GM12878 (cell line): ENCODE measurements at regions not wholly inside any gene's neighbourhood (a gene's known extent, or its start where the extent isn't known, plus 50 kb on each side); places are given as distances from the start of the nearest gene placed in this dataset.

ENCODE experiments used
- ATF2 ChIP-seq: IDR thresholded peaks from 2 replicates; pipeline ENCODE4 v1.6.1; 2012; ENCODE audit warnings: low read length, inconsistent platforms
- CHD2 ChIP-seq: IDR thresholded peaks from 2 replicates; pipeline ENCODE4 v1.6.1; 2011; ENCODE audit warnings: low read depth, low read length, improper control_type of control experiment, borderline replicate concordance
- CTCF ChIP-seq, 3 experiments: IDR thresholded peaks in 2 of 3; conservative IDR thresholded peaks in 1 of 3; 2 replicates each; pipeline ENCODE4 v1.5.1; 2011; ENCODE audit warnings: low read depth in 3 of 3, low read length in 3 of 3, mild to moderate bottlenecking in 3 of 3, control low read depth in 2 of 3, moderate library complexity in 2 of 3, inconsistent platforms in 1 of 3, mixed read lengths in 1 of 3; ENCODE audit not compliant: control insufficient read depth in 2 of 3, insufficient read depth in 1 of 3; ENCODE audit errors: extremely low read depth in 1 of 3
- JUNB ChIP-seq: IDR thresholded peaks from 2 replicates; pipeline ENCODE4 v1.6.1; 2016; ENCODE audit warnings: antibody characterized with exemption, mild to moderate bottlenecking
- MLLT1 ChIP-seq: fragments of 450-650 bp; IDR thresholded peaks from 2 replicates; pipeline ENCODE4 v1.6.1; 2016; ENCODE audit warnings: mild to moderate bottlenecking
- MTA3 ChIP-seq: IDR thresholded peaks from 2 replicates; pipeline ENCODE4 v1.6.1; 2012; ENCODE audit warnings: low read length, inconsistent platforms, borderline replicate concordance
- MYC ChIP-seq: IDR thresholded peaks from 2 replicates; pipeline ENCODE4 v1.6.1; 2011; ENCODE audit warnings: mild to moderate bottlenecking, low read length, moderate library complexity, inconsistent platforms; ENCODE audit not compliant: insufficient read depth, insufficient replicate concordance, insufficient read length, severe bottlenecking
- POLR2A ChIP-seq: IDR thresholded peaks from 2 replicates; pipeline ENCODE4 v1.6.1; 2011; ENCODE audit warnings: low read depth, mild to moderate bottlenecking, low read length
- REST ChIP-seq: IDR thresholded peaks from 2 replicates; pipeline ENCODE4 v1.6.1; 2012; ENCODE audit warnings: mild to moderate bottlenecking, low read depth, low read length
- TCF12 ChIP-seq: IDR thresholded peaks from 2 replicates; pipeline ENCODE4 v1.6.1; 2011; ENCODE audit warnings: low read depth, mild to moderate bottlenecking, low read length
- YY1 ChIP-seq: IDR thresholded peaks from 2 replicates; pipeline ENCODE4 v1.6.1; 2011; ENCODE audit warnings: low read depth, mild to moderate bottlenecking, low read length
- ZNF274 ChIP-seq: IDR thresholded peaks from one replicate; pipeline ENCODE4 v1.8.0; 2011; ENCODE audit not compliant: insufficient read length, insufficient read depth

- TF ChIP-seq CTCF (IDR thresholded peaks at IDR 0.05 in 2 of 3, conservative IDR thresholded peaks at IDR 0.05 in 1 of 3; ENCODE audit: control insufficient read depth in 2 of 3, extremely low read depth in 1 of 3, insufficient read depth in 1 of 3, low read depth in 3 of 3, low read length in 3 of 3) (no peak), MTA3 (no peak), REST (no peak), CHD2 (no peak), YY1 (no peak), TCF12 (no peak), JUNB (no peak), MLLT1 (no peak), POLR2A (no peak), ATF2 (no peak), MYC (no peak), ZNF274 (no peak)
Observed at GRCh38 chr13:24606486-24607170, 73.6 kb upstream of the ATP12A start.
